Ishikawa (cell line): ENCODE measurements at regions not wholly inside any gene's neighbourhood (a gene's known extent, or its start where the extent isn't known, plus 50 kb on each side); places are given as distances from the start of the nearest gene placed in this dataset.

Source experiments
- EGR1 ChIP-seq: IDR thresholded peaks from 2 replicates; pipeline ENCODE4 v1.6.1; 2012
- FOXM1 ChIP-seq: IDR thresholded peaks from 2 replicates; pipeline ENCODE4 v1.6.1; 2012; ENCODE audit warnings: low read depth, borderline replicate concordance
- MAX ChIP-seq: IDR thresholded peaks from 2 replicates; pipeline ENCODE4 v1.6.1; 2012
- NFIC ChIP-seq: IDR thresholded peaks from 2 replicates; pipeline ENCODE4 v1.6.1; 2012
- RAD21 ChIP-seq: IDR thresholded peaks from 2 replicates; pipeline ENCODE4 v1.6.1; 2012; ENCODE audit warnings: low read depth
- REST ChIP-seq: IDR thresholded peaks from 2 replicates; pipeline ENCODE4 v1.6.1; 2012; ENCODE audit warnings: low read depth, mild to moderate bottlenecking
- TEAD4 ChIP-seq: IDR thresholded peaks from 2 replicates; pipeline ENCODE4 v1.6.1; 2012
- ZBTB7A ChIP-seq: IDR thresholded peaks from 2 replicates; pipeline ENCODE4 v1.6.1; 2012; ENCODE audit warnings: low read depth

GRCh38 chr2:191783416-191783815 is 63.5 kb downstream of the CAVIN2 start:
- TF ChIP-seq NFIC: no peak
- TF ChIP-seq EGR1: no peak
- TF ChIP-seq FOXM1: no peak
- TF ChIP-seq TEAD4: no peak
- TF ChIP-seq RAD21: no peak
- TF ChIP-seq ZBTB7A: no peak
- TF ChIP-seq MAX: no peak
- no peak for TF ChIP-seq REST
